Heart left ventricle (tissue), 16 donors: ENCODE measurements at regions not wholly inside any gene's neighbourhood (a gene's known extent, or its start where the extent isn't known, plus 50 kb on each side); places are given as distances from the start of the nearest gene placed in this dataset.

Experiments
- ATAC-seq, 4 donors: fragments of 200-7000 bp; cut with Tn5 transposase; one replicate each; pipeline ENCODE4 v1.9.1; 2020 to 2022; ENCODE audit warnings: moderate library complexity in 4 of 4, mild to moderate bottlenecking in 3 of 4, moderate number of reproducible peaks in 1 of 4
- DNase-seq, 5 donors: peaks; one replicate each; pipeline ENCODE4 v3.0.0-alpha.2; 2020
- H3K27ac ChIP-seq, 12 donors: fragments of 200-600 bp; sonication (generic) in 4 of 12; one replicate each; pipeline versions ENCODE4 v1.5.0 to v1.8.0; 2016 to 2022; ENCODE audit warnings: mild to moderate bottlenecking in 2 of 12
- H3K27me3 ChIP-seq, 9 donors: fragments of 200-600 bp; sonication (generic) in 2 of 9; one replicate each; pipeline versions ENCODE4 v1.5.1 to v1.8.0; 2016 to 2022; ENCODE audit warnings: mild to moderate bottlenecking in 3 of 9
- H3K36me3 ChIP-seq, 9 donors: fragments of 200-600 bp; sonication (generic) in 2 of 9; one replicate each; pipeline versions ENCODE4 v1.5.0 to v1.8.0; 2018 to 2022; ENCODE audit warnings: mild to moderate bottlenecking in 2 of 9
- H3K4me1 ChIP-seq, 12 donors: fragments of 200-600 bp; sonication (generic) in 4 of 12; one replicate each; pipeline versions ENCODE4 v1.5.0 to v1.8.0; 2016 to 2022; ENCODE audit warnings: mild to moderate bottlenecking in 3 of 12
- H3K4me3 ChIP-seq, 12 donors: fragments of 200-600 bp; sonication (generic) in 4 of 12; one replicate each; pipeline versions ENCODE4 v1.5.0 to v1.8.0; 2017 to 2022; ENCODE audit warnings: mild to moderate bottlenecking in 9 of 12, moderate library complexity in 4 of 12
- H3K9me3 ChIP-seq, 12 donors: fragments of 200-600 bp; sonication (generic) in 4 of 12; one replicate each; pipeline versions ENCODE4 v1.5.0 to v1.8.0; 2016 to 2022; ENCODE audit warnings: mild to moderate bottlenecking in 1 of 12
- CTCF ChIP-seq, 12 donors: fragments of 200-600 bp; sonication (generic) in 4 of 12; IDR thresholded peaks; one replicate each; pipeline versions ENCODE4 v1.5.0 to v1.8.0; 2018 to 2022; ENCODE audit warnings: antibody characterized with exemption in 12 of 12, mild to moderate bottlenecking in 5 of 12
- POLR2A ChIP-seq, 2 donors: fragments of 450-650 bp; IDR thresholded peaks; one replicate each; pipeline ENCODE4 v1.6.1; 2017; ENCODE audit warnings: antibody characterized with exemption in 2 of 2, mild to moderate bottlenecking in 2 of 2, moderate library complexity in 2 of 2
- WGBS, 4 donors: extraction: QIAGEN DNeasy Blood & Tissue Kit in 2 of 4; methylation state at CpG; one replicate each; pipeline versions ENCODE4 v1.1.5 to v1.1.7; 2013 to 2018; 5-methylcytosine and 5-hydroxymethylcytosine counted together
- intact Hi-C, 10 donors: fragments of 100-400 bp; cut with DNase I; formaldehyde crosslinking; loops; one replicate each; pipeline versions ENCODE4 v1.11.1 to v1.14.2; 2022
- donor health status: ischemic (EF 13 %, LVEDD 7.1; RV severe dilation, severe dysfunction).
- donor health status: healthy with polysubstance abuse.
- donor health status: DM: no; HTN: yes; CAD: no.
- donor health status: DM: no; HTN: no; CAD: no.
- donor health status: ischemic (EF 25% LVEDD 6.9; RV normal size, moderate dysfunction).
- donor health status: ischemic (EF 25% LVEDD 5.7; RV mildly dilated, moderate dysfunction).
- donor health status: healthy.
- donor health status: DM: yes; HTN: yes; CAD: no.
- donor health status: ischemic (EF 35%, LVEDD 5.7; RV mildly dilated, moderate dysfunction).
- donor health status: nonischemic (EF 11% LVEDD 7.7; RV severe dilation, severe dysfunction).
- donor health status: DM: yes; HTN: yes; CAD: no.
- donor health status: PGD.
- donor health status: ischemic (EF 29% LVEDD 5.4; RV normal size, mild dysfunction).
- donor health status: nonischemic (EF 23%, LVEDD 6.1; RV moderate dilation, normal function).

DNA sequence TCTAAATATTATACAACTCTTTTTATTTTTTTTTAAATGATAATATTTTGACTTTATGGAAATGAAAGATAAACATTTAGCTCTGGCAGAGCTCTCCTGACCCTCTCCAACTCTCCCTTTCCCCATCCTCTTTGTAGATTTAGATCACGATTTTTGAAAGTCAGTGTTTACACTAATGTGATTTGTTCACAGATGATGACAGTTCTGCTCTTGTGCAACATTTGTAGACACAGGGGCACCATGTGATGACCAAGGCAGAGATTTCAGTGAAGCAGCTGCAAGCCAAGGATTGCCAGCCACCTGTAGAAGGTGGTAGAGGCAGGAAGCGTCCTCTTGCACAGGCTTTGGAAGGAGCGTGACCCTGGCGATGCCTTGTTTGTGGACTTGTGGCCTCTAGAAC lies 483.2 kb downstream of the QKI start:
- ATAC-seq (no peak), DNase-seq (no peak)
- Histone ChIP-seq H3K36me3 (no peaks in the 10 kb centered on the region), H3K27me3 (no peaks in the 10 kb centered on the region), H3K27ac (no peak overlapping the region), H3K4me3 (no peak overlapping the region), H3K9me3 (peaks cover 0 to 4% (median 0%) of the 10 kb centered on the region in 12 donors), H3K4me1 (no peaks in the 10 kb centered on the region)
- no peak for TF ChIP-seq POLR2A (IDR thresholded peaks at IDR 0.05)
- no peak for TF ChIP-seq CTCF (IDR thresholded peaks at IDR 0.05)
- intact Hi-C loops, result no loop called here
- 82 to 99% (median 93%) methylated on average over 4 of the region's 4 CpGs for WGBS, 4 donors

- intact Hi-C loops, result no loop called here
- ATAC-seq (no peak), DNase-seq (no peak)
- no peaks in the 10 kb centered on the region for H3K4me1 ChIP-seq
- WGBS, 4 donors, result 78 to 92% (median 91%) methylated on average over 8 of the region's 8 CpGs
- no peaks in the 10 kb centered on the region for H3K27me3 ChIP-seq
- no peaks in the 10 kb centered on the region for H3K36me3 ChIP-seq
- H3K4me3 ChIP-seq, result no peak overlapping the region
- no peak overlapping the region for H3K27ac ChIP-seq
- peaks cover 0 to 4% (median 0%) of the 10 kb centered on the region in 12 donors for H3K9me3 ChIP-seq
- TF ChIP-seq POLR2A (IDR thresholded peaks at IDR 0.05) (no peak), CTCF (IDR thresholded peaks at IDR 0.05) (no peak)
These were observed 482.5 kb downstream of the QKI start for GRCh38 chr6:163897030-163897429.

DNA sequence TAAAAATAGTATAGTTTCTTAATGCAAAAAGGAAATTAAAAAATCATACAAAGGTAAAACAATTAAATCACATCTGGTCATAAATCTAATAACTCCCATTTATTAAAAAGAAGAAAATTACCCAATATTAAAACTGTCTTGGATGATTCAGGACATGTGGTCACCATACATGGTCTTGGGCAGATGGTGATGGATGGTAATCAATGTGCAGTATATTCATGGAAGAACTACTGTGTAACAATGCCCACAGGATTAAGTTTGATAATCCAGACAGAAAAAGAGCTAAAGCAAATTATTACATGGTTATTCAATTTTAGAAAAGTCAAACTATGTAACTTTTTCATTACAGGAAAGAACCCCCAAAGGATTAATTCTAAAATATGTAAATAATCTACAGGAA lies 480.6 kb downstream of the QKI start:
- DNase-seq (no peak), ATAC-seq (no peak)
- TF ChIP-seq CTCF (IDR thresholded peaks at IDR 0.05) (no peak), POLR2A (IDR thresholded peaks at IDR 0.05) (no peak)
- Histone ChIP-seq H3K9me3 (peaks cover 0 to 4% (median 0%) of the 10 kb centered on the region in 12 donors), H3K4me1 (no peaks in the 10 kb centered on the region), H3K36me3 (no peaks in the 10 kb centered on the region), H3K4me3 (no peak overlapping the region), H3K27me3 (no peaks in the 10 kb centered on the region), H3K27ac (no peak overlapping the region)
- intact Hi-C loops, result no loop called here

GRCh38 chr6:163893609-163894189 lies 479.2 kb downstream of the QKI start:
- WGBS, 4 donors, result 88 to 99% (median 96%) methylated on average over 4 of the region's 4 CpGs
- H3K9me3 ChIP-seq, result peaks cover 0 to 5% (median 0%) of the 10 kb centered on the region in 12 donors
- no peak for TF ChIP-seq POLR2A (IDR thresholded peaks at IDR 0.05)
- no peak for TF ChIP-seq CTCF (IDR thresholded peaks at IDR 0.05)
- no peak for DNase-seq
- no peaks in the 10 kb centered on the region for H3K4me1 ChIP-seq
- H3K4me3 ChIP-seq, result no peak overlapping the region
- no peak overlapping the region for H3K27ac ChIP-seq
- H3K36me3 ChIP-seq, result no peaks in the 10 kb centered on the region
- no peaks in the 10 kb centered on the region for H3K27me3 ChIP-seq
- intact Hi-C loops, result no loop called here
- ATAC-seq, result no peak
